HG02973 (cell line): ENCODE measurements at regions not wholly inside any gene's neighbourhood (a gene's known extent, or its start where the extent isn't known, plus 50 kb on each side); places are given as distances from the start of the nearest gene placed in this dataset.
"Not testable (repeated sequence)": the region's sequence is repeated elsewhere in the genome, so short reads cannot be mapped to it uniquely, and the experiment has no call there.

Experiments used
- ATAC-seq: cut with Tn5 transposase; IDR thresholded peaks from one replicate; pipeline ENCODE4 v1.9.1; 2021; ENCODE audit warnings: moderate library complexity; ENCODE audit not compliant: unreplicated experiment

GRCh38 chr1:215028954-215029353 is 53.6 kb upstream of the KCNK2 start:
- no peak for ATAC-seq

DNA sequence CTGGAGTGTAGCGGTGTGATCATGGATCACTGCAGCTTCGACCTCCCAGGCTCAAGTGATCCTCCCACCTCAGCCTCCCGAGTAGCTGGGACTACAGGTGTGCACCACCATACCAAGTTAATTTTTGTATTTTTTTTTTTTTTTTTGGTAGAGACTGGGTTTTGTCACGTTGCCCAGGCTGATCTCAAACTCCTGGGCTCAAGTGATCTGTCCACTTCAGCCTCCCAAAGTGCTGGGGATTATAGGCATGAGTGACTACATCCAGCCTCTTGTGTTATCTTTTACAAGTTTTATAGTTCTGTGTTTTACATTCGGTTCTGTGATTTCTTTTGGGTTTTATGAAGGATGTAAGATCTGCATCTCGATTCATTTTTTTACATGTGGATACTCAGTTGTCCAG is 52.0 kb upstream of the KCNK2 start:
- not testable (repeated sequence) for ATAC-seq

DNA sequence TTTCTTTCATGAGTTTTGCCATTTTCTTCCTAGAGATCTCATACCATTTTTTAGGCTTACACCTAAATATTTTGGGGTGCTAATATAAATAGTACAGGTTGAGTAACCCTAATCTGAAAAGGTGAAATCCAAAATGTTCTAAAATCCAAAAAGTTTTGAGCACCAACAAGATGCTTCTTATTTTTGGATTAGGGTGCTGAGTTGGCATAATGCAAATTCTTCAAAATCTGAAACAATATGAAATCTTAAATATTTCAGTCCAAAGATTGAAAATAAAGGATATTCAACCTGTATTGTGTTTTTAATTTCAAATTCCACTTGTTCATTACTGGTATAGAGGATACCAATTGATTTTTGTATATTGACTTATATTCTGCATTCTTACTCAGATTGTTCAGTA is 51.1 kb upstream of the KCNK2 start:
- no peak for ATAC-seq
